NCI-H146 treated with DMSO at 0.1 percent for 48 hours (cell line): ENCODE measurements at regions not wholly inside any gene's neighbourhood (a gene's known extent, or its start where the extent isn't known, plus 50 kb on each side); places are given as distances from the start of the nearest gene placed in this dataset.
A peak's percentile ranks its signal among the peaks of the same experiment; 100 is the strongest.

Experiments
- DNase-seq: peaks from one replicate; lab custom pipeline; 2025; ENCODE audit not compliant: unreplicated experiment; lab: John Stamatoyannopoulos, UW

GRCh38 chr18:25962919-25963318 lies 127.5 kb downstream of the SS18 start:
- DNase-seq, result no peak

DNA sequence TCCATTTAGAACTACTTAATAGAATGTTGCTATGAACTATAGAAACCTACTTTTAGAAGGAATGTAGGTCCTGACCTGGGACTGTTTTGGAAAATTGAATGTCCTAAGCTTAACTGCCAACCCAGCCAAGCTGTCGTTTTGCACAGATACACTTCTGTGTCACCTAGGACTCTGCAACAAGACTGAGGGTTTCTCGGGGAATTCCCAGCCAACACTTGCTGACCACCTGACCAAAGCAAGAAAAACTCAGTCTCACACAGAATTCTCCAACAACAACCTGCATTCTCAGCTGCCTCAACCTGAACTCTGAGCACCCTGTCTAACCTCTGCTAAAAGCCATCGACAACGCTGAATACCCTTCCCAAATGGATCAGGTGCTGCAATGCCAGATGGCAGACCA lies 128.2 kb downstream of the SS18 start:
- DNase-seq, result no peak

GRCh38 chr18:25957017-25957416 lies 133.4 kb downstream of the SS18 start:
- no peak for DNase-seq

GRCh38 chr18:25953111-25953510 lies 137.3 kb downstream of the SS18 start:
- DNase-seq, result no peak

- no peak for DNase-seq
These were observed 140.1 kb downstream of the SS18 start for GRCh38 chr18:25950321-25950720.

DNA sequence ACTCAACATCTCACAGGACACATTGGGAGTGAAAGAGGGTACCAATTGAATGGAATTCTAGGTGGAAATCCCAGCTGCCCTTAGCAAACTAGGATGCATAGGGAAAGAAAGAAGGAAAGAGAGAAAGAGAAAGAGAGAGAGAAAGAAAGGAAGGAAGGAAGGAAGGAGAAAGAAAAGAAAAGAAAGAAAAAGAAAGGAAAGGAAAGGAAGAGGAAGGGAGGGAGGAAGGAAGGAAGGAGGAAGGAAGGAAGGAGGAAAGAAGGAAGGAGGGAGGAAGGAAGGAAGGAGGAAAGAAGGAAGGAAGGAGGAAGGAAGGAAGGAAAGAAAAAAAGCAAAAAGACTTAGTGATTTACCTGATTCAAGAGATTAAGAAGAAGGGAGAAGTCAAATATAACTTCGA lies 143.9 kb downstream of the SS18 start:
- DNase-seq, result no peak

DNA sequence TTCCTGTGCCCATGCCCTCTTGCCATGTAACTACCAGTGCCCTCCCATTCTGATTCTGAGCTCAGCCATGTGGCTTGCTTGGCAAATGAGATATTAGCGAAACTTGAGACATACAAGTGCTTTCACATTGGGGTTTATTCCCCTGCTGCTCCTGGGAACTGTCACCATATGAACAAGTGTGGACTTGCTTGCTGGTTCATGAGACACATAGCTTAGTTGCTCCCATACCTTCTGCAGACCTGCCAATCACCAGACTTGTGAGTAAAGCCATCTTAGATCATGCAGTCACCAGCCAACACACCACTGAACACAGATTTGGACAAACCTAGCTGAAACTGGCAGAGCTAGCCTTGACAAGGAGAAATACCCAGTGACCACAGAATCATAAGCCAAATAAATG lies 155.1 kb downstream of the SS18 start:
- no peak for DNase-seq

GRCh38 chr18:25931126-25931525 lies 159.3 kb downstream of the SS18 start:
- no peak for DNase-seq

DNA sequence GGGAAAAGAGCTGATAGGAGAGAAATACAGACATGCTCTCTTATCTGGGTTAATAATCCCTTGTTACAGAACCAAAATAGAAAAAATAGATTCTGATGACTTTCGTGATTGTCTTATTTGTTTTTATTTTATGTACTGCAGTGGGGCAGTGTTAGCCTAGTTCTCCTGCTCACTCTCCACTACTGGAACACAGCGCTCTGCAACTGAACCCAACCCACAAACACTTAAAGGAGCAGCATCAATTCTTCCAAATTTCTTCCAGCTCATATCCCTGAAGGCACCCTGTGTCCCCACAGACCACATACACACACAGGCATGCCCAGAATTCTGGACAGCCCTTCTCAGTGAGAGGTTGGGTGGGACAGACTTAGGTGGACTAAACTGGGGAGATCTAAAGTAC lies 160.6 kb downstream of the SS18 start:
- no peak for DNase-seq

GRCh38 chr18:25927830-25928229 lies 162.6 kb downstream of the SS18 start:
- no peak for DNase-seq

DNA sequence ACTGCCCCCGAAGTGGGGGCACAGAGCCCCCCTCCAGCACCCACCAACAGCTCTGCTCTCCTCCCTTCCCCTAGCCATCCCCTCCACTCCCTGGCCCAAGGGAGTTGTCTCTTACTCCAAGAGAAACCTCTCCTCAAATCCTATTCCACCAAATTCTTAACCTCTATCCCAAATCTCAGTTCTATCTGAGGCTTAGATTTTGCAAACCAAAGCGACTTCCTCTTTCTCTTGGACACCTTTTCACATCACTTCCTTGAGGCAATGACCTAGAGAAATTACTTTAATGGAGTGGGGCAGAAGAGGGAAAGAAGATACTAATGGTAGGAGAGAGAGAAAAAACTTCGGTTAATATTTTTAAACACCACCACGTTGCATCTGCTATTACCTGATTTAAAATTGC lies 167.2 kb downstream of the SS18 start:
- no peak for DNase-seq

DNA sequence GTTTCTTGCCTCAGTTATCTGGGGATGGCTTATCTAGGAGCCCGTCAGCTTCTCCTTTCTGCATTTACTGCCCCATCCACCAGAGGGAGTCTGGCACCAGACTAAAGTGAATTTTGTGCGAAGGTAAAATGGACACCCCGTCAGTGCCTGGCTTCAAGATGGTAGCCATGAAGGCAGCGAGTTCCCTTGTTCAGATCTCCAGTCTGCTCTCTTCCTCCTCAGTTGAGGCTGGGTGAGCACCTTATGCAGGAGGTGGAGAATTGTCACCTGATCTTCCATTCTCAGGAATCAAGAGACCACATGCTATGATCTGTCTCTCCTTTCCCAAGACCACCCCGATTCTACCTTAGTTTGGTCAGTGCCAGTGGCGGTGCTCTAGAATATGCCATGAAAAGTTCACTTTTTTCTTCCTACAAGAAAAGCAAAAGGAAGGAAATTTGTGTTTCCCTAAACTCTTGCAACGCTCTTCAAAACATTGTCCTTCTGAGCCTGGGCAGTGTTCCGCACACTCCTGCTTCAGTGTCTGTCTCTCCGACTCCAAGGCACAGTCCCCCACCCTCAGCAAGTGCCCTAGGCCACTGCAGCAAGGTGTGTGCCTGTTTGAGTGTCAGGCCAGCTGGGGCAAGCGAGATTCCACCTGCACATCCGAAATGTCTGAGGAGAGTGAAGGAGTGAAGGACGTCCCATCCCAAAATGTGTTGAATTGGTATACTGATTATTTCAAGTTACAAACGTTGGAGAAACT lies 168.6 kb downstream of the SS18 start:
- peak; percentile 53 for DNase-seq

DNA sequence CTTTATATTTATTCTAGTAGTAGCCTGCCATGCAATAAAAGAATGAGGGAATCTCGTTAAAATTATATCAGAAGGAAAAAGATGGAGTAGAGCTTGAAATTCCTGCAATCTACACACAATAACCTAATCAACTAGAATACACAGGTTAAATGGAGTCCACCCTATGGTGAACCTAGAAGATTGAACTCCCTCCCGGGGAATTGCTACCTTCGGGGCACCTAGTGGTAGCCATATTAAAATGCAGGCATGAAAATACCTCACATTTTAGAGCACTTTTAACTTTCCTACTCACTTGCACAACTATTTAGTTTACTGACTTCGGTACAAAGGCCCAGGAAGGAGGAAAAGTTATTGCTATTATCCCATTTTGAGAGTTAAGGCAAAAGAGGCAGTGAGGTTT lies 174.5 kb downstream of the SS18 start:
- no peak for DNase-seq

- no peak for DNase-seq
These were observed 191.4 kb downstream of the SS18 start for GRCh38 chr18:25898965-25899364.

DNA sequence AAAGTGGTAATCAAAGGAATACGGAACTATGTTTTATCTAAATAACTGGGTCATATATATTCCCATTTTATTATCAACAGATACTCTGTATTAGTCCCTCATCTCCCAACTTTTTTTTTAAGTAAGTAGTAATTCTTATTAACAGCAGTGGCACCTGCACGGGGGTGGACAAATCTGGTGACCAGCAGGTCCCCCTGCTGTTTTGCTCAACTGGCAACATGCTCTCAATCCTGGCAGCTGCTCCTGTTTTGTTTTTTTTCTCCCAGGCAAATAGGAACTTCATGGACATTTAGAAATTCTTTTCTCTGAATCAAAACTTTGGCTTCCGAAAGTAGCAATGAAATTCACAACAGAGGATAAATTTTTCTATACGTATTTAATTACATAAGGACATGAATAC lies 193.5 kb downstream of the SS18 start:
- DNase-seq, result no peak

GRCh38 chr18:25896178-25896780 lies 194.1 kb downstream of the SS18 start:
- DNase-seq, result peak; percentile 7

GRCh38 chr18:25895518-25895917 lies 194.9 kb downstream of the SS18 start:
- no peak for DNase-seq

DNA sequence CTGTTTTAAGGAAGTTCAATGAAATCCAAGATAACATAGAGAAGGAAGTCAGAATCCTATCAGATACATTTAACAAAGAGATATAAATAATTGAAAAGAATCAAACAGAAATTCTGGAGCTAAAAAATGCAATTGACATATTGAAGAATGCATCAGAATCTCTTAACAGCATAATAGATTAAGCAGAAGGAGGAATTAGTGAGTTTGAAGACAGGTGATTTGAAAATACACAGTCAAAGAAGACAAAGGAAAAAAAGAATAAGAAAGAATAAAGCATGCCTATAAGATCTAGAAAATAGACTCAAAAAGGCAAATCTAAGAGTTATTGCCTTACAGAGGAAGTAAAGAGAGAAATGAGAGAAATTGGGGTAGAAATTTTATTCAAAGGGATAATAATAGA lies 204.1 kb downstream of the SS18 start:
- no peak for DNase-seq

GRCh38 chr18:25883091-25883490 lies 207.3 kb downstream of the SS18 start:
- DNase-seq, result no peak

DNA sequence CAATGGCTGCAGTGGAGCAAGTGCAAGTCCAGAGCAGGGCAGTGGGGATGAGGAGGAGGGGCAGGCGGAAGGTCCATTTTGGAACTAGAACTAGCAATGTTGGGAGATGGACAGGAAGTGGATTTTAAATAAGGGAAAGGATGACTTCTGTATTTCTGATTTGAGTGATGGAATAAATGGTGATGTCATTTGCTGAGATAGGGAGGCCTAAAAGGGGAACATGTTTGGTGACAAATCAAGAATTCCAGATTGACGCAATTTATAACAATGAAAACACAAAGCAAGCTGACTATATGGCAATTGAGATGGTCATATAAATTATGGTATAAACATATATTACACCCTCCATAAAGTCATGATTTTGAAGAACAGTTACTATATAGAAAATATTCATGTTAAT lies 209.3 kb downstream of the SS18 start:
- no peak for DNase-seq

GRCh38 chr18:25880441-25880840 lies 210.0 kb downstream of the SS18 start:
- DNase-seq, result no peak

- DNase-seq, result no peak
These were observed 214.0 kb downstream of the SS18 start for GRCh38 chr18:25876330-25876948.
